Ovary (tissue), 3 donors: ENCODE measurements at regions not wholly inside any gene's neighbourhood (a gene's known extent, or its start where the extent isn't known, plus 50 kb on each side); places are given as distances from the start of the nearest gene placed in this dataset.

Experiments
- POLR2A ChIP-seq: fragments of 450-650 bp; IDR thresholded peaks from one replicate; pipeline ENCODE4 v1.6.1; 2017; ENCODE audit warnings: antibody characterized with exemption, mild to moderate bottlenecking, moderate library complexity
- TF ChIP-seq, protein P1 (sequence below), 3 donors: fragments of 450-650 bp in 2 of 3; fragments of 200-600 bp in 1 of 3; IDR thresholded peaks; one replicate each; pipeline versions ENCODE4 v1.5.1 to v1.8.0; 2016 to 2022; ENCODE audit warnings: antibody characterized with exemption in 3 of 3, mild to moderate bottlenecking in 1 of 3
- donor health status: DM: no; HTN: no; CAD: no.

DNA sequence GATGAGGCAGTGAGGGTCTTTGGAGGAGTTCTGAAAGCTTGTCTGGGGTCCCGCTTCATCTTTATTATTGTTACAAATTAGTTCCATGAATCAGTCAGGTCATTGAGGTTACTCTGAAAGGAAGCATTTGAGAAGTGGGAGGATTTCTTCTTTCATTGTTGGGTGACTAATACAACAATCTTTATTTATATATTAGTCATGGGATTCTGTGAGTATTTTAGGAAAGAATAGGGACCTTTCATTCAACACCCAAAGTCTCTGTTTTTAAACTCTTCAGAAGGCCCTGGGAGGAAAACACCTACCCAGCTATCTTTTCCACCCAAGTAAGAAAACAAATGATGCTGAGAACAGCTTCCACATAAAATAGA is 98.3 kb downstream of the SOD2 start:
- TF ChIP-seq, protein P1, sequence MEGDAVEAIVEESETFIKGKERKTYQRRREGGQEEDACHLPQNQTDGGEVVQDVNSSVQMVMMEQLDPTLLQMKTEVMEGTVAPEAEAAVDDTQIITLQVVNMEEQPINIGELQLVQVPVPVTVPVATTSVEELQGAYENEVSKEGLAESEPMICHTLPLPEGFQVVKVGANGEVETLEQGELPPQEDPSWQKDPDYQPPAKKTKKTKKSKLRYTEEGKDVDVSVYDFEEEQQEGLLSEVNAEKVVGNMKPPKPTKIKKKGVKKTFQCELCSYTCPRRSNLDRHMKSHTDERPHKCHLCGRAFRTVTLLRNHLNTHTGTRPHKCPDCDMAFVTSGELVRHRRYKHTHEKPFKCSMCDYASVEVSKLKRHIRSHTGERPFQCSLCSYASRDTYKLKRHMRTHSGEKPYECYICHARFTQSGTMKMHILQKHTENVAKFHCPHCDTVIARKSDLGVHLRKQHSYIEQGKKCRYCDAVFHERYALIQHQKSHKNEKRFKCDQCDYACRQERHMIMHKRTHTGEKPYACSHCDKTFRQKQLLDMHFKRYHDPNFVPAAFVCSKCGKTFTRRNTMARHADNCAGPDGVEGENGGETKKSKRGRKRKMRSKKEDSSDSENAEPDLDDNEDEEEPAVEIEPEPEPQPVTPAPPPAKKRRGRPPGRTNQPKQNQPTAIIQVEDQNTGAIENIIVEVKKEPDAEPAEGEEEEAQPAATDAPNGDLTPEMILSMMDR (IDR thresholded peaks at IDR 0.05), result no peak
- TF ChIP-seq POLR2A, result no peak
